SIG-M5 treated with dmso at 0.1 percent for 504 hours (cell line): ENCODE measurements at regions not wholly inside any gene's neighbourhood (a gene's known extent, or its start where the extent isn't known, plus 50 kb on each side); places are given as distances from the start of the nearest gene placed in this dataset.
A peak's percentile ranks its signal among the peaks of the same experiment; 100 is the strongest.
"Not testable (repeated sequence)": the region's sequence is repeated elsewhere in the genome, so short reads cannot be mapped to it uniquely, and the experiment has no call there.

Source experiments
- DNase-seq: peaks from one replicate; lab custom pipeline; 2025; ENCODE audit not compliant: unreplicated experiment; lab: John Stamatoyannopoulos, UW

- DNase-seq = no peak
Observed at GRCh38 chr9:72471096-72471495, 50.3 kb upstream of the TMC1 start.

DNA sequence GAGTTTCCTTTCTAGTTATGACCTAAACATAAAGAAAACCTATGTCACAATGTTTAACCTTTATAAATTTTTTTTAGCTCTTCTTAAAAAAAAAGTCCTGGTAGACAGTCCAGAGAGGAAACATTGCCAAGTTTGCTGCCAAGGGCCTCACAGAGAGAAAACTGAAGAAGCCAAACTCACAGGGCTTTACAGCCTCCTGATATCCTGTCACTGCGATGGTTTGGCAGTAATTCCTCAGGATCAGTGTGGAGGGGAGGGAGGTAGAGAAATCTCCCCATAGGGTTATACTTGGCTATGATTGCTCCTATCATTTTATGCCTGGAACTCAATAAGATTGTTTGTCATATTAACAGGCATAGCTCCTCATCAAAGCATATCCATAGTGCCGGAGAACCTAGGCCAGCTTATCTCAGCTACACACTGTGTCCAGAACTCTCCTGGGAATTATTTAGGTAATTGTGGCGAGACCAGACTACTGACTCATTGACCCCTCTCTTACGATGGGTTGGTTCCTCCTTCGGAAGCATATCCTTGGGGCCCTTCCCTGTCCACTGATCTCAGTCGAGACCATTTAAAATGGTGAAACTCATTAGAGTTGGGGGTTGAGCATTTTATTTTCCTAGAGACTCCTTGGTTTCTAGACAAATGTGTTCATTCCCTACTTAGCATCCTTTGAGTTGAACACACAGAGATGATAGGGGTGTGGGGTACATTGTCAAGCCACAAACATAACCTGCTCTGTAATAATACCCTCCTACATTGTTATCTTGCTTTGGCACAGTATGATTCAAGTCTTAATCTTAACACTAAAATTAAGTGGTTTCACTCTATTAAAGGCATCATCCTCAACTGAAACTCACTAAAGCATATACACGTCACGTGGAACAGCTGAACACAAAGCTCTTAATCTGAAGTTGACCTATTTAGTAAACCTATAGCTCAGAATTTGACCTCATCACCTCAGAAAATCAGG lies 53.4 kb upstream of the TMC1 start:
- DNase-seq = no peak

GRCh38 chr9:72465593-72465984 lies 55.8 kb upstream of the TMC1 start:
- no peak for DNase-seq

- DNase-seq = peak; percentile 44
Observed at GRCh38 chr9:72464857-72465592, 56.4 kb upstream of the TMC1 start.

- no peak for DNase-seq
Observed at GRCh38 chr9:72462340-72462739, 59.1 kb upstream of the TMC1 start.

DNA sequence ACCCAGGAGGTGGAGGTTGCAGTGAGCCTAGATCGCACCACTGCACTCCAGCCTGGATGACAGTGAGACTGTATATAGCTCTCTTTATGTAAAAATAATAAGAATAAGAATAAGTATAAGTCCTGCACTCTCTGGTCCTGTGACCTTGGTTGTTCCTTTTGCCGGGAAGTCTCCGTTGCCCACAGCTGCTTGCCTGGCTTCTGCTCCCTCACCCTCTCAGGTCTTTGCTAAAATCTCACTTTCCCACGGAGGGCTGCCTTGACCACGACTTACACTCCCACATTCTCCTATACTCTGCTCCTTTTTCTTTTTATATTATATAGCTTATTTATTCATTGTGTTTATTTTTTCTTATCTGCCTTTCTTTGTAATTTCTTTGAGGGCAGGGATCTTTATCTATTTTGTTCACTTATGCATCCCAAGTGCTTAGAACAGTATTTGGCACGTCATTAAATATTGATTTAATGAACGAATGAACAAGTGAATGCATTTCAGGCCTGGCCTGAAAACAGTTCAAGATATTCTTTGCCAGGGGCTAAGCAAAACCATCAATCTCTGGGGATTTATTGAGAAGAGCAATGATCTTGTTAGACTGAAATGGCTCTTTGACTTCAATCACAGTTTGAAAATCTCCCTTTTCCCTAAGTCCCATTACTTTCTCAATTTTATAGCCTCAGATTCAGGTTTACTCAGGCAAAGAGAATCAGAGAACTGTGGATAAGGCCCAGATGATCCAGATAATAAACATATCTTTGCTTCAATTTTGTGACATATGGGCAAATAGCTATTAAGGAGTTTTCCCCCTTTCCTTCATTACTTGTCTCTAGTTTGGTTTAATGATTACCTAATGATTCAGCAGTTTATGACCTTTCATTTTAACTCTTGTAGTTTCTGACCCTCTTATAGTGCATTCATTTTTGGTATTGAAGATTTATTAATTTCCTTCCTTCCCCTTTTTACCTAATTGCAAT lies 60.8 kb upstream of the TMC1 start:
- no peak for DNase-seq

DNA sequence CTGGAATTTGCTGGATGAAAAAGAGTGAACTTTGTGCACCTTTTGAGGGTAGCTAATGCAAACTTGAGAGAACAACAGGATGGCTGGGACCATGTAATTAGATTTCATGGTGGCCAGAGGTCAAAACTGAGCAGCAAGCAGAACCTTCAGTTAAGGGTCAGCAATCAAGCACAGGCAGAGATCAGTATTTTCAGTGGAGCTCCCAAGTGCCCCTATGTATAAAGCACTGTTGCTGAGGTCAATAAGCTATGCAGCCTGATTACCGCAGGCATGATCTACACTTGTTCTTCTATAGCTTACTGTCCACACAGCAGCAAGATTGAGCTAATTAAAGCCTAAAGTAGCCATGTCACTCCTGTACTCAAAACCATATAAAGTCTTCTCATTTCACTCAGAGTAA lies 62.1 kb upstream of the TMC1 start:
- no peak for DNase-seq

- no peak for DNase-seq
Observed at GRCh38 chr9:72458153-72458552, 63.3 kb upstream of the TMC1 start.

- no peak for DNase-seq
Observed at GRCh38 chr9:72457366-72457765, 64.0 kb upstream of the TMC1 start.

- no peak for DNase-seq
Observed at GRCh38 chr9:72454871-72455491, 66.4 kb upstream of the TMC1 start.

DNA sequence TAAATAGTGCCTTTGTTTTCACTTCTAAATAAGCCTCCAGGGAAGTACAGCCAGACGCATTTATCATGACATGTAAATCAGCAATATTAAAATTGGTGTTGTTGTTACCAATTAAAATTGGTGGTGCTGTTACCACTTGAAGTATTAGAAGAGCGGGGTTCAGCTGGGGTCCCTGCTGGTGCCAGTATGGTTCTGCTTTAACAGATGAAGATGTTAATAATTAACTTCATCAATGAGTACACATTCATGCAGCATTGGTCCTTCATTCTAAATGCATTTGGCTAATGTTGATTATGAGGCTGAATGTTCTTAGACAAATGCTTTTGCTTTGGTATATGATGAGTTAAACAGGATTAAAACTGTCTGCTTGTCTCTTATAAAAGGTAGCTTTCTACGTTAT lies 67.6 kb upstream of the TMC1 start:
- no peak for DNase-seq

GRCh38 chr9:72446241-72446640 lies 75.2 kb upstream of the TMC1 start:
- DNase-seq = not testable (repeated sequence)

GRCh38 chr9:72445306-72445995 lies 76.0 kb upstream of the TMC1 start:
- DNase-seq = peak; percentile 46

- DNase-seq = no peak
Observed at GRCh38 chr9:72444435-72444834, 77.0 kb upstream of the TMC1 start.

- DNase-seq = peak; percentile 87
Observed at GRCh38 chr9:72443855-72444254, 77.6 kb upstream of the TMC1 start.

GRCh38 chr9:72441848-72442607 lies 77.0 kb upstream of the ZFAND5 start:
- no peak for DNase-seq

- no peak for DNase-seq
Observed at GRCh38 chr9:72440992-72441847, 76.2 kb upstream of the ZFAND5 start.

- peak; percentile 53 for DNase-seq
Observed at GRCh38 chr9:72440378-72440777, 75.4 kb upstream of the ZFAND5 start.
